ENCODE measurements at regions not wholly inside any gene's neighbourhood (a gene's known extent, or its start where the extent isn't known, plus 50 kb on each side); places are given as distances from the start of the nearest gene placed in this dataset.

- H3K36me3 ChIP-seq (ENCODE audit: low read depth, missing control alignments) = no peaks in the 10 kb centered on the region
- WGBS, 2 donors = 50 to 61% methylated on average over 3 of the region's 3 CpGs
- intact Hi-C loops (cut with DNase I; ENCODE audit: low total_unique reads) = no loop called here
- no peak for DNase-seq
- H3K4me3 ChIP-seq = no peak overlapping the region
- H3K4me1 ChIP-seq = no peaks in the 10 kb centered on the region
- no peaks in the 10 kb centered on the region for H3K9me3 ChIP-seq
- no peak overlapping the region for H3K27ac ChIP-seq
- H3K27me3 ChIP-seq = no peaks in the 10 kb centered on the region
- TF ChIP-seq POLR2A (IDR thresholded peaks at IDR 0.05) = no peak
These were observed 226.2 kb downstream of the ASXL3 start for GRCh38 chr18:33804258-33804657.

GRCh38 chr18:33803636-33804035, 225.6 kb downstream of the ASXL3 start:
- no peak for TF ChIP-seq POLR2A (IDR thresholded peaks at IDR 0.05)
- TF ChIP-seq CTCF (IDR thresholded peaks at IDR 0.05) = no peak
- H3K9me3 ChIP-seq = no peaks in the 10 kb centered on the region
- no peak for DNase-seq
- no peaks in the 10 kb centered on the region for H3K4me1 ChIP-seq
- H3K36me3 ChIP-seq (ENCODE audit: low read depth, missing control alignments) = no peaks in the 10 kb centered on the region
- H3K27me3 ChIP-seq = no peaks in the 10 kb centered on the region
- no peak overlapping the region for H3K27ac ChIP-seq
- H3K4me3 ChIP-seq = no peak overlapping the region
- 53 to 65% methylated on average over 3 of the region's 3 CpGs for WGBS, 2 donors
- intact Hi-C loops (cut with DNase I; ENCODE audit: low total_unique reads) = no loop called here

DNA sequence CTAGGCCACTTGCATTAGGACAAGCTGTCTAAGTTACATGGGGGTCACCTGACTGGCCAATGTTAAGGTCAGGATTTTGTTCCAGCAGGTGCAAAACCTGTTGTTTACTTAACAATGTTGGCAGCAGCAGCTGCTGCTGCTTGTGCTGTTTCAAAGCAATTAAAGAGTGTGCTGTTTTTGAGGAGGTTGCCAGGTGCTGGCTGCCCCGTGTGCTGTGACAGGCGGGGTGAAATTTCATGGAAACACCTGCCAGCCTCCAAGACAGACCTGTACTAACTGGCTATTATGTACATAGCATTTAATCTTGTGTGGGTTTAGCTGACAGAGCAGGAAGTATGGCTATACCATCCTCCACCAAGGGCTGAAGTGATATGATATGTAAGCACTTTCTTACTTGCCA, 224.9 kb downstream of the ASXL3 start:
- Histone ChIP-seq H3K9me3 (no peaks in the 10 kb centered on the region), H3K4me3 (no peak overlapping the region), H3K36me3 (ENCODE audit: low read depth, missing control alignments) (no peaks in the 10 kb centered on the region), H3K4me1 (no peaks in the 10 kb centered on the region), H3K27ac (no peak overlapping the region), H3K27me3 (no peaks in the 10 kb centered on the region)
- TF ChIP-seq CTCF (IDR thresholded peaks at IDR 0.05) (no peak), POLR2A (IDR thresholded peaks at IDR 0.05) (no peak)
- DNase-seq = no peak
- intact Hi-C loops (cut with DNase I; ENCODE audit: low total_unique reads) = no loop called here
- 62 to 82% methylated on average over 2 of the region's 2 CpGs for WGBS, 2 donors

Small RNAs in the stretch of these regions (small RNA-seq; reads per million reads assigned to genes)
- 0 reads per million in 2 donors for gene RF00019
